Right ventricle myocardium superior (tissue), 1 donor: ENCODE measurements at regions not wholly inside any gene's neighbourhood (a gene's known extent, or its start where the extent isn't known, plus 50 kb on each side); places are given as distances from the start of the nearest gene placed in this dataset.

Experiments
- ATAC-seq: fragments of 200-7000 bp; cut with Tn5 transposase; one replicate; pipeline ENCODE4 v1.9.1; 2020; ENCODE audit warnings: mild to moderate bottlenecking; ENCODE audit not compliant: poor library complexity
- DNase-seq: peaks from one replicate; pipeline ENCODE4 v3.0.0-alpha.2; 2020
- intact Hi-C: fragments of 100-400 bp; cut with DNase I; formaldehyde crosslinking; loops from one replicate; pipeline ENCODE4 v1.11.2; 2022
- donor health status: DM: no; HTN: yes; CAD: no; lungs with severe emphysema.

DNA sequence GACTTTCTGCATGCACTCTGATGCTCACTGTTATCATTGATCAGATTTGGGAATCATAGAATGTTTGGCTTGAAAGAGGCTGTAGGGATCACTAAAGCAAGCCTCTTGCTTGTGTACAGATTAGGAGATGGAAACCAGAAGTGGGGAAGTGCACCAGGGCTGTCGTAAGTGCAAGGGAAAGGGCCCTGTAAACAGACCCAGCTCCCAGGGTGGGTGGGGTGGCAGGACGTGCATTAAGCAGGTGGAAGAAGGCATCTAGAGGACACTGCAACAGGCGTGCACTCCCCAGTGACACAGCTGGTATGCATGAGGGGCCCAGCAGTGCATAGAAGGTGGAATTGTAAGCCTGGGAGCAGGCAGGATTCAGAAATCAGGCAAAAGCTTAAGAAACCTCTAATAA, 58.0 kb upstream of the SLC7A14 start:
- ATAC-seq (peak; percentile 22), DNase-seq (no peak)
- intact Hi-C loops, result no loop called here

GRCh38 chr3:170642882-170643601, 57.2 kb upstream of the SLC7A14 start:
- DNase-seq (peak; percentile 75), ATAC-seq (peak; percentile 99)
- intact Hi-C loops, result no loop called here

DNA sequence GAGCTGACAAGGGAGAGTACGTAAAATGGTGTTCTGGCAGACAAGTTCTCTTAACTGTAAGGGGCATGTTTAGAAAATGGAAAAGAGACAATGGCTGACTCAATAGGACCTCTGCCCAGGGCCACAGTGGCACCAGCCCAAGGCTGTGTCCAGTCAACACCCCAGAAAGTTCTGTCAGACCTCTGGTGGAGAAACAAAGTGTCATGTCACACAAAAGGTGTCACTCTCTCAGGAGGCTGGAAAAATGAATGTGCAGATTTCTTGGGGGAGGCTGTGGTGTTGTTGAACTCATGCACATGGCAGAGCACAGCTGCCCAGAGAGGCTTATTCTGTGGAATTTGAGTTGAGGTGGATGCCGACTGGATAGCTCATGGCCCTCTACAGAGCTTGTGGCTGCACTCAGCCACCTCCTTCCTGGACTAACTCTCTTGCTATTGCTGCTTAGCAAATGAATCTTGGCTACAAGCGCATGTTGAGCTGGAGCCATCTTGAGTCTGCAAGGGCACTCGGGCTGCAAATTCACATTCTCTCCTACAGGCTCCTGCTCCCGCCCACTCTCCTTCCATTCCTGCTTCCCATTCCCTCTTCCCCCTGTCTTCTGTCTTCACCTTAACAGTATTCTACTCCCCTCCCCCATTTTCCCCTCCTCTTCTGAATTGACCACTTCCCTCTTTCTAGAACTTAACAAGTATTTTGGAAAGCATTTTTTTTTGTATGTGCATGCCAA, 55.8 kb upstream of the SLC7A14 start:
- intact Hi-C loops, result no loop called here
- ATAC-seq (no peak), DNase-seq (no peak)

GRCh38 chr3:170640737-170641171, 54.9 kb upstream of the SLC7A14 start:
- ATAC-seq (no peak), DNase-seq (no peak)
- intact Hi-C loops, result no loop called here

GRCh38 chr3:170638988-170639387, 53.1 kb upstream of the SLC7A14 start:
- no peak for DNase-seq
- intact Hi-C loops, result no loop called here
- ATAC-seq, result no peak

GRCh38 chr3:170637306-170637705, 51.4 kb upstream of the SLC7A14 start:
- intact Hi-C loops, result no loop called here
- no peak for ATAC-seq
- DNase-seq, result no peak

- no peak for DNase-seq
- intact Hi-C loops, result no loop called here
- no peak for ATAC-seq
Measured at GRCh38 chr3:170636400-170636973, 50.6 kb upstream of the SLC7A14 start.
